Immature natural killer cell (primary cell): ENCODE measurements at regions not wholly inside any gene's neighbourhood (a gene's known extent, or its start where the extent isn't known, plus 50 kb on each side); places are given as distances from the start of the nearest gene placed in this dataset.

Experiments
- DNase-seq, 3 donors: peaks; one replicate each; pipeline ENCODE4 v3.0.0; 2022; ENCODE audit warnings: mixed read lengths in 1 of 3
- H3K27ac Mint-ChIP-seq, 6 donors: one replicate each; pipeline ENCODE4 v1.8.0; 2020; ENCODE audit warnings: mixed read lengths in 6 of 6, mild to moderate bottlenecking in 5 of 6, inconsistent platforms in 4 of 6, moderate library complexity in 3 of 6
- H3K27me3 Mint-ChIP-seq, 3 donors: one replicate each; pipeline ENCODE4 v1.8.0; 2020 to 2021; ENCODE audit warnings: low read depth in 3 of 3, mild to moderate bottlenecking in 3 of 3, mixed read lengths in 3 of 3, moderate library complexity in 3 of 3, inconsistent platforms in 1 of 3
- H3K36me3 Mint-ChIP-seq, 3 donors: one replicate each; pipeline ENCODE4 v1.8.0; 2020; ENCODE audit warnings: mixed read lengths in 3 of 3, inconsistent platforms in 2 of 3, mild to moderate bottlenecking in 2 of 3
- H3K4me1 Mint-ChIP-seq, 2 donors: one replicate each; pipeline ENCODE4 v1.8.0; 2020; ENCODE audit warnings: inconsistent platforms in 2 of 2, mild to moderate bottlenecking in 2 of 2, mixed read lengths in 2 of 2, moderate library complexity in 1 of 2
- H3K4me3 Mint-ChIP-seq, 5 donors: one replicate each; pipeline ENCODE4 v1.8.0; 2020; ENCODE audit warnings: mild to moderate bottlenecking in 5 of 5, mixed read lengths in 5 of 5, inconsistent platforms in 3 of 5, moderate library complexity in 3 of 5
- H3K9me3 Mint-ChIP-seq, 6 donors: one replicate each; pipeline ENCODE4 v1.8.0; 2020; ENCODE audit warnings: mild to moderate bottlenecking in 6 of 6, mixed read lengths in 6 of 6, inconsistent platforms in 4 of 6, moderate library complexity in 3 of 6

- H3K4me3 Mint-ChIP-seq: no peak overlapping the region
- H3K27me3 Mint-ChIP-seq: peaks cover 17 to 22% (median 17%) of the 10 kb centered on the region in 3 donors
- H3K9me3 Mint-ChIP-seq: peaks cover 0 to 1% (median 0%) of the 10 kb centered on the region in 6 donors
- no peak for DNase-seq
- no peak overlapping the region for H3K27ac Mint-ChIP-seq
- peaks cover 28 to 43% of the 10 kb centered on the region in 2 donors for H3K4me1 Mint-ChIP-seq
- H3K36me3 Mint-ChIP-seq: no peaks in the 10 kb centered on the region
Measured at GRCh38 chr22:48088926-48089536, 1326.6 kb downstream of the TBC1D22A start.

DNA sequence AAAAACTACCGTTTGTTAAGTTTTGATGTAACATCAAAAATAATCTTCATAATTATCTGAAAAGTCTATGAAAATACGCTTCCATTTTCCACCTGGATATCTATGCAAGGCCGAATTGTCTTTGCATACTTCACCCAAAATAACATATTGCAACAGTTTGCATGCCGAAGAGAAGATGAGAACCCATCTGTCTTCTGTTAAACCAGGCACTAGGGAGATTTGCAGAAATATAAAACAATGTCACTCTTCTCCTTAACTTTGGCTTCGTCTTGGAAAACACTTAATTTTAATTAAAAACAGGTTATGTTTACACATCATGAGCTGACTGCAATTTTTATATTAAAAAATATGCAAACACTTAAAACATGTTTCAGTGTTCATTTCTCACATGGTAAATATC lies 1325.8 kb downstream of the TBC1D22A start:
- no peak for DNase-seq
- Mint-ChIP-seq H3K27me3 (peaks cover 18 to 23% (median 23%) of the 10 kb centered on the region in 3 donors), H3K4me3 (no peak overlapping the region), H3K4me1 (peaks cover 36 to 51% of the 10 kb centered on the region in 2 donors), H3K27ac (no peak overlapping the region), H3K36me3 (no peaks in the 10 kb centered on the region), H3K9me3 (peaks cover 0 to 1% (median 0%) of the 10 kb centered on the region in 6 donors)

- Mint-ChIP-seq H3K27ac (no peak overlapping the region), H3K9me3 (peaks cover 0 to 1% (median 0%) of the 10 kb centered on the region in 6 donors), H3K27me3 (peaks cover 20 to 27% (median 25%) of the 10 kb centered on the region in 3 donors), H3K4me3 (peak overlapping the region in 2 of 5 donors; percentile 2 to 8), H3K4me1 (peaks cover 37 to 60% of the 10 kb centered on the region in 2 donors), H3K36me3 (no peaks in the 10 kb centered on the region)
- no peak for DNase-seq
Measured at GRCh38 chr22:48085901-48086645, 1323.6 kb downstream of the TBC1D22A start.

- Mint-ChIP-seq H3K27ac (peak overlapping the region in 1 of 6 donors; percentile 39), H3K27me3 (peaks cover 20 to 31% (median 24%) of the 10 kb centered on the region in 3 donors), H3K4me3 (peak overlapping the region; percentile 61 to 79 (median 69)), H3K9me3 (peaks cover 0 to 1% (median 0%) of the 10 kb centered on the region in 6 donors), H3K36me3 (no peaks in the 10 kb centered on the region), H3K4me1 (peaks cover 42 to 60% of the 10 kb centered on the region in 2 donors)
- DNase-seq: no peak
Measured at GRCh38 chr22:48084729-48085050, 1322.2 kb downstream of the TBC1D22A start.

- Mint-ChIP-seq H3K4me3 (peak overlapping the region; percentile 61 to 79 (median 69)), H3K4me1 (peaks cover 46 to 64% of the 10 kb centered on the region in 2 donors), H3K9me3 (peaks cover 0 to 1% (median 0%) of the 10 kb centered on the region in 6 donors), H3K36me3 (no peaks in the 10 kb centered on the region), H3K27ac (peak overlapping the region in 4 of 6 donors; percentile 3 to 53 (median 38)), H3K27me3 (peaks cover 25 to 36% (median 29%) of the 10 kb centered on the region in 3 donors)
- DNase-seq: peak; percentile 58 to 65 (median 60)
Measured at GRCh38 chr22:48084041-48084728, 1321.7 kb downstream of the TBC1D22A start.

GRCh38 chr22:48083502-48083901 lies 1321.1 kb downstream of the TBC1D22A start:
- H3K4me1 Mint-ChIP-seq: peaks cover 47 to 69% of the 10 kb centered on the region in 2 donors
- no peak overlapping the region for H3K27ac Mint-ChIP-seq
- no peaks in the 10 kb centered on the region for H3K36me3 Mint-ChIP-seq
- H3K27me3 Mint-ChIP-seq: peaks cover 28 to 43% (median 30%) of the 10 kb centered on the region in 3 donors
- peaks cover 0 to 1% (median 0%) of the 10 kb centered on the region in 6 donors for H3K9me3 Mint-ChIP-seq
- DNase-seq: no peak
- peak overlapping the region; percentile 61 to 79 (median 69) for H3K4me3 Mint-ChIP-seq

DNA sequence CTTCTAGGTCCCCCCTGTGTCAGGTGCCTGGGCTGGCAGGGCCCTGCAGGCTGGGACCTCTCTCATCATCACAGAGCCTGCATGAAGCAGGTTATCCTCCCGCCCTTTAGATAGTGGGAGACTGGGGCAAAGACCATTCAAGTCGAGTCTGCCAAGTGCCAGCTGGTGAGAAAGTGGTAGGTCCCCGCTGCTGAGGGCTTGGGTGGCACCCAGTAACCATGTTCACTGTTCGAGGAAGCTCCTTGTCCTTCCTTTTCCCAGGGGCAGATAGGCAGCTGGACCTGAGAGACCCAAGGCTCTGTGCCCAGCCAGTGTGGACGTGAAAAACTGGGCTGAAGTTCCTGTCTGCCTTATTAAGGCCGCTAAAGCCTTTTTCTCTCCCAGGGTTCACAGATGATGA lies 1319.8 kb downstream of the TBC1D22A start:
- Mint-ChIP-seq H3K4me1 (peaks cover 47 to 69% of the 10 kb centered on the region in 2 donors), H3K4me3 (no peak overlapping the region), H3K9me3 (peaks cover 0 to 1% (median 0%) of the 10 kb centered on the region in 6 donors), H3K27me3 (peaks cover 30 to 45% (median 33%) of the 10 kb centered on the region in 3 donors), H3K36me3 (no peaks in the 10 kb centered on the region), H3K27ac (no peak overlapping the region)
- DNase-seq: no peak

DNA sequence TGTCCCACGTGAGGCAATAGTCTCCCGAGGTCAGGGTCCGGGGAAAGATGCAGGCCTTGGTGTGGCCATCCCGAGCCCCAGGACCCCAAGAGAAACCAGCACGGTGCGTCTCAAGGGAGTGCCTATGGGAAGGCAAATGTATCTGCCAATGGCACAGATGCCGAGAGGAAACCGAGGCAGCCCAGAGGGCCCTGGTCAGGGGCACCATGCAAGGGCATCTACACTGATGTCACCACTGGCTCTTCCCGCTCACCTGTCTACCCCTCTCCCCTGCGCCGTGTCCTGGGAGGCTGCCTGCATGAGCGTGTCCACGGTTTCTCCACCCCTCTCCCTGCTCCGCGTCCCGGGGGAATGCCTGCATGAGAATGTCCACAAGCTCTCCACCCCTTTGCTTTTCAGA lies 1318.8 kb downstream of the TBC1D22A start:
- Mint-ChIP-seq H3K9me3 (peaks cover 0 to 1% (median 0%) of the 10 kb centered on the region in 6 donors), H3K4me3 (no peak overlapping the region), H3K4me1 (peaks cover 47 to 69% of the 10 kb centered on the region in 2 donors), H3K27me3 (peaks cover 33 to 47% (median 34%) of the 10 kb centered on the region in 3 donors), H3K36me3 (no peaks in the 10 kb centered on the region), H3K27ac (no peak overlapping the region)
- DNase-seq: no peak

- Mint-ChIP-seq H3K27me3 (peaks cover 31 to 54% (median 33%) of the 10 kb centered on the region in 3 donors), H3K4me1 (peaks cover 39 to 61% of the 10 kb centered on the region in 2 donors), H3K4me3 (peak overlapping the region in 1 of 5 donors; percentile 23), H3K36me3 (no peaks in the 10 kb centered on the region), H3K27ac (peak overlapping the region in 2 of 6 donors; percentile 30 to 39), H3K9me3 (peaks cover 0 to 1% (median 0%) of the 10 kb centered on the region in 6 donors)
- DNase-seq: no peak
Measured at GRCh38 chr22:48080316-48081165, 1318.1 kb downstream of the TBC1D22A start.

GRCh38 chr22:48079505-48080290 lies 1317.2 kb downstream of the TBC1D22A start:
- H3K9me3 Mint-ChIP-seq: peaks cover 0 to 1% (median 0%) of the 10 kb centered on the region in 6 donors
- peaks cover 30 to 56% (median 32%) of the 10 kb centered on the region in 3 donors for H3K27me3 Mint-ChIP-seq
- peaks cover 31 to 53% of the 10 kb centered on the region in 2 donors for H3K4me1 Mint-ChIP-seq
- H3K36me3 Mint-ChIP-seq: peaks cover 0 to 5% (median 0%) of the 10 kb centered on the region in 3 donors
- H3K4me3 Mint-ChIP-seq: peak overlapping the region in 2 of 5 donors; percentile 6 to 27
- H3K27ac Mint-ChIP-seq: peak overlapping the region in 1 of 6 donors; percentile 34
- peak in 1 of 3 donors; percentile 11 for DNase-seq

GRCh38 chr22:48078825-48079224 lies 1316.4 kb downstream of the TBC1D22A start:
- Mint-ChIP-seq H3K36me3 (peaks cover 0 to 6% (median 0%) of the 10 kb centered on the region in 3 donors), H3K9me3 (no peaks in the 10 kb centered on the region), H3K4me1 (peaks cover 22 to 44% of the 10 kb centered on the region in 2 donors), H3K27me3 (peaks cover 27 to 51% (median 28%) of the 10 kb centered on the region in 3 donors), H3K4me3 (peak overlapping the region in 2 of 5 donors; percentile 3 to 51), H3K27ac (no peak overlapping the region)
- no peak for DNase-seq

DNA sequence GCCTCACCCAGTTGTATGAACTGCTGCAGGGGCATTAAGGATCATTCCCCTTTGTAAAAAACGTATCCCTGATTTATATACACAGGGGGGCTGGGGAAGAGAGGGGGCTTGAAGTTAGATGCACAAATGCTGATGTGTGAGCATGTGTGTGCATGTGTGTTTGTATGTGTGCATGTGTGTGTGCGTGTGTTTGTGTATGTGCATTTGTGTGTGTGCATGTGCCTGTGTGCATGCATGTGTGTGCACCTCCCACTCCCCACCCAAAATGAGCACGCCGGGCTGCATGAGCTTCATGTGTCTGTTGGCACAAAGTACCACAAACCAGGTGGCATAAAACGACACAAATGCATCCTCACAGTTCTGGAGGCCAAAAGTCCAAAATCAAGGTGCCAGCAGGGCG lies 1315.2 kb downstream of the TBC1D22A start:
- peaks cover 15 to 33% of the 10 kb centered on the region in 2 donors for H3K4me1 Mint-ChIP-seq
- no peak overlapping the region for H3K4me3 Mint-ChIP-seq
- H3K27ac Mint-ChIP-seq: no peak overlapping the region
- H3K9me3 Mint-ChIP-seq: no peaks in the 10 kb centered on the region
- no peak for DNase-seq
- peaks cover 0 to 6% (median 0%) of the 10 kb centered on the region in 3 donors for H3K36me3 Mint-ChIP-seq
- H3K27me3 Mint-ChIP-seq: peaks cover 23 to 47% (median 28%) of the 10 kb centered on the region in 3 donors
